ENCODE measurements at regions not wholly inside any gene's neighbourhood (a gene's known extent, or its start where the extent isn't known, plus 50 kb on each side); places are given as distances from the start of the nearest gene placed in this dataset.

GRCh38 chr6:169885131-169885530 is 133.7 kb downstream of the ERMARD start:
- Histone ChIP-seq H3K9me3 (ENCODE audit: control insufficient read depth in 2 of 2, low read length in 2 of 2) (peaks cover 0 to 5% of the 10 kb centered on the region in 2 donors), H3K4me1 (ENCODE audit: control insufficient read depth, insufficient read depth, low read length) (peaks cover 2% of the 10 kb centered on the region), H3K9ac (ENCODE audit: low read length in 2 of 2) (no peak overlapping the region), H3K27ac (ENCODE audit: low read length) (no peak overlapping the region), H3K4me3 (ENCODE audit: low read length in 2 of 2) (no peak overlapping the region), H3K27me3 (ENCODE audit: control insufficient read depth in 1 of 2, insufficient read depth in 2 of 2, low read length in 2 of 2) (peaks cover 0 to 9% of the 10 kb centered on the region in 2 donors), H3K36me3 (ENCODE audit: control insufficient read depth in 2 of 2, insufficient read depth in 2 of 2, low read length in 2 of 2) (no peaks in the 10 kb centered on the region)

GRCh38 chr6:169884158-169884557 is 132.7 kb downstream of the ERMARD start:
- peaks cover 0 to 9% of the 10 kb centered on the region in 2 donors for H3K27me3 ChIP-seq (ENCODE audit: control insufficient read depth in 1 of 2, insufficient read depth in 2 of 2, low read length in 2 of 2)
- H3K27ac ChIP-seq (ENCODE audit: low read length) = no peak overlapping the region
- H3K9me3 ChIP-seq (ENCODE audit: control insufficient read depth in 2 of 2, low read length in 2 of 2) = peaks cover 0 to 5% of the 10 kb centered on the region in 2 donors
- no peaks in the 10 kb centered on the region for H3K4me1 ChIP-seq (ENCODE audit: control insufficient read depth, insufficient read depth, low read length)
- no peak overlapping the region for H3K4me3 ChIP-seq (ENCODE audit: low read length in 2 of 2)
- no peaks in the 10 kb centered on the region for H3K36me3 ChIP-seq (ENCODE audit: control insufficient read depth in 2 of 2, insufficient read depth in 2 of 2, low read length in 2 of 2)
- no peak overlapping the region for H3K9ac ChIP-seq (ENCODE audit: low read length in 2 of 2)

GRCh38 chr6:169883316-169883715 is 131.9 kb downstream of the ERMARD start:
- peaks cover 0 to 11% of the 10 kb centered on the region in 2 donors for H3K27me3 ChIP-seq (ENCODE audit: control insufficient read depth in 1 of 2, insufficient read depth in 2 of 2, low read length in 2 of 2)
- H3K4me1 ChIP-seq (ENCODE audit: control insufficient read depth, insufficient read depth, low read length) = no peaks in the 10 kb centered on the region
- H3K9ac ChIP-seq (ENCODE audit: low read length in 2 of 2) = no peak overlapping the region
- no peak overlapping the region for H3K4me3 ChIP-seq (ENCODE audit: low read length in 2 of 2)
- no peaks in the 10 kb centered on the region for H3K36me3 ChIP-seq (ENCODE audit: control insufficient read depth in 2 of 2, insufficient read depth in 2 of 2, low read length in 2 of 2)
- no peak overlapping the region for H3K27ac ChIP-seq (ENCODE audit: low read length)
- H3K9me3 ChIP-seq (ENCODE audit: control insufficient read depth in 2 of 2, low read length in 2 of 2) = peaks cover 0 to 5% of the 10 kb centered on the region in 2 donors

GRCh38 chr6:169881976-169882375 is 130.6 kb downstream of the ERMARD start:
- no peaks in the 10 kb centered on the region for H3K4me1 ChIP-seq (ENCODE audit: control insufficient read depth, insufficient read depth, low read length)
- no peaks in the 10 kb centered on the region for H3K36me3 ChIP-seq (ENCODE audit: control insufficient read depth in 2 of 2, insufficient read depth in 2 of 2, low read length in 2 of 2)
- H3K9me3 ChIP-seq (ENCODE audit: control insufficient read depth in 2 of 2, low read length in 2 of 2) = peaks cover 0 to 5% of the 10 kb centered on the region in 2 donors
- no peak overlapping the region for H3K4me3 ChIP-seq (ENCODE audit: low read length in 2 of 2)
- no peak overlapping the region for H3K9ac ChIP-seq (ENCODE audit: low read length in 2 of 2)
- H3K27ac ChIP-seq (ENCODE audit: low read length) = no peak overlapping the region
- H3K27me3 ChIP-seq (ENCODE audit: control insufficient read depth in 1 of 2, insufficient read depth in 2 of 2, low read length in 2 of 2) = peaks cover 0 to 11% of the 10 kb centered on the region in 2 donors

GRCh38 chr6:169881398-169881797 is 130.0 kb downstream of the ERMARD start:
- Histone ChIP-seq H3K4me3 (ENCODE audit: low read length in 2 of 2) (no peak overlapping the region), H3K27me3 (ENCODE audit: control insufficient read depth in 1 of 2, insufficient read depth in 2 of 2, low read length in 2 of 2) (peaks cover 0 to 11% of the 10 kb centered on the region in 2 donors), H3K4me1 (ENCODE audit: control insufficient read depth, insufficient read depth, low read length) (no peaks in the 10 kb centered on the region), H3K27ac (ENCODE audit: low read length) (no peak overlapping the region), H3K36me3 (ENCODE audit: control insufficient read depth in 2 of 2, insufficient read depth in 2 of 2, low read length in 2 of 2) (no peaks in the 10 kb centered on the region), H3K9me3 (ENCODE audit: control insufficient read depth in 2 of 2, low read length in 2 of 2) (peaks cover 0 to 5% of the 10 kb centered on the region in 2 donors), H3K9ac (ENCODE audit: low read length in 2 of 2) (no peak overlapping the region)

GRCh38 chr6:169880516-169880915 is 129.1 kb downstream of the ERMARD start:
- Histone ChIP-seq H3K9me3 (ENCODE audit: control insufficient read depth in 2 of 2, low read length in 2 of 2) (peaks cover 0 to 4% of the 10 kb centered on the region in 2 donors), H3K4me3 (ENCODE audit: low read length in 2 of 2) (no peak overlapping the region), H3K4me1 (ENCODE audit: control insufficient read depth, insufficient read depth, low read length) (no peaks in the 10 kb centered on the region), H3K27ac (ENCODE audit: low read length) (no peak overlapping the region), H3K9ac (ENCODE audit: low read length in 2 of 2) (no peak overlapping the region), H3K36me3 (ENCODE audit: control insufficient read depth in 2 of 2, insufficient read depth in 2 of 2, low read length in 2 of 2) (no peaks in the 10 kb centered on the region), H3K27me3 (ENCODE audit: control insufficient read depth in 1 of 2, insufficient read depth in 2 of 2, low read length in 2 of 2) (peaks cover 0 to 11% of the 10 kb centered on the region in 2 donors)

- no peak overlapping the region for H3K9ac ChIP-seq (ENCODE audit: low read length in 2 of 2)
Measured at GRCh38 chr6:169869301-169869700, 117.9 kb downstream of the ERMARD start.

GRCh38 chr6:169868458-169868857 is 117.0 kb downstream of the ERMARD start:
- no peak overlapping the region for H3K9ac ChIP-seq (ENCODE audit: low read length in 2 of 2)
- no peaks in the 10 kb centered on the region for H3K36me3 ChIP-seq (ENCODE audit: control insufficient read depth in 2 of 2, insufficient read depth in 2 of 2, low read length in 2 of 2)
- no peak overlapping the region for H3K4me3 ChIP-seq (ENCODE audit: low read length in 2 of 2)
- peaks cover 3 to 5% of the 10 kb centered on the region in 2 donors for H3K9me3 ChIP-seq (ENCODE audit: control insufficient read depth in 2 of 2, low read length in 2 of 2)
- H3K27me3 ChIP-seq (ENCODE audit: control insufficient read depth in 1 of 2, insufficient read depth in 2 of 2, low read length in 2 of 2) = peaks cover 0 to 2% of the 10 kb centered on the region in 2 donors
- H3K4me1 ChIP-seq (ENCODE audit: control insufficient read depth, insufficient read depth, low read length) = peaks cover 2% of the 10 kb centered on the region
- no peak overlapping the region for H3K27ac ChIP-seq (ENCODE audit: low read length)

More at GRCh38 chr6:169869301-169869700, 117.9 kb downstream of the ERMARD start:
- no peak overlapping the region for H3K4me3 ChIP-seq (ENCODE audit: low read length in 2 of 2)
- H3K27ac ChIP-seq (ENCODE audit: low read length) = no peak overlapping the region
- H3K9me3 ChIP-seq (ENCODE audit: control insufficient read depth in 2 of 2, low read length in 2 of 2) = peaks cover 3 to 5% of the 10 kb centered on the region in 2 donors
- no peaks in the 10 kb centered on the region for H3K36me3 ChIP-seq (ENCODE audit: control insufficient read depth in 2 of 2, insufficient read depth in 2 of 2, low read length in 2 of 2)
- peaks cover 2% of the 10 kb centered on the region for H3K4me1 ChIP-seq (ENCODE audit: control insufficient read depth, insufficient read depth, low read length)
- H3K27me3 ChIP-seq (ENCODE audit: control insufficient read depth in 1 of 2, insufficient read depth in 2 of 2, low read length in 2 of 2) = peaks cover 0 to 2% of the 10 kb centered on the region in 2 donors

GRCh38 chr6:169867751-169868191 is 116.3 kb downstream of the ERMARD start:
- no peak overlapping the region for H3K27ac ChIP-seq (ENCODE audit: low read length)
- H3K9ac ChIP-seq (ENCODE audit: low read length in 2 of 2) = no peak overlapping the region
- H3K9me3 ChIP-seq (ENCODE audit: control insufficient read depth in 2 of 2, low read length in 2 of 2) = peaks cover 3 to 5% of the 10 kb centered on the region in 2 donors
- peaks cover 2% of the 10 kb centered on the region for H3K4me1 ChIP-seq (ENCODE audit: control insufficient read depth, insufficient read depth, low read length)
- peaks cover 0 to 2% of the 10 kb centered on the region in 2 donors for H3K27me3 ChIP-seq (ENCODE audit: control insufficient read depth in 1 of 2, insufficient read depth in 2 of 2, low read length in 2 of 2)
- H3K4me3 ChIP-seq (ENCODE audit: low read length in 2 of 2) = no peak overlapping the region
- no peaks in the 10 kb centered on the region for H3K36me3 ChIP-seq (ENCODE audit: control insufficient read depth in 2 of 2, insufficient read depth in 2 of 2, low read length in 2 of 2)

- Histone ChIP-seq H3K4me3 (ENCODE audit: low read length in 2 of 2) (no peak overlapping the region), H3K27ac (ENCODE audit: low read length) (no peak overlapping the region), H3K9ac (ENCODE audit: low read length in 2 of 2) (no peak overlapping the region), H3K4me1 (ENCODE audit: control insufficient read depth, insufficient read depth, low read length) (peaks cover 6% of the 10 kb centered on the region), H3K9me3 (ENCODE audit: control insufficient read depth in 2 of 2, low read length in 2 of 2) (peaks cover 3 to 5% of the 10 kb centered on the region in 2 donors), H3K27me3 (ENCODE audit: control insufficient read depth in 1 of 2, insufficient read depth in 2 of 2, low read length in 2 of 2) (peaks cover 2 to 3% of the 10 kb centered on the region in 2 donors), H3K36me3 (ENCODE audit: control insufficient read depth in 2 of 2, insufficient read depth in 2 of 2, low read length in 2 of 2) (no peaks in the 10 kb centered on the region)
Measured at GRCh38 chr6:169866668-169867521, 115.5 kb downstream of the ERMARD start.

GRCh38 chr6:169866140-169866534 is 114.7 kb downstream of the ERMARD start:
- no peak overlapping the region for H3K4me3 ChIP-seq (ENCODE audit: low read length in 2 of 2)
- peaks cover 3% of the 10 kb centered on the region in 2 donors for H3K27me3 ChIP-seq (ENCODE audit: control insufficient read depth in 1 of 2, insufficient read depth in 2 of 2, low read length in 2 of 2)
- H3K36me3 ChIP-seq (ENCODE audit: control insufficient read depth in 2 of 2, insufficient read depth in 2 of 2, low read length in 2 of 2) = no peaks in the 10 kb centered on the region
- peaks cover 3 to 5% of the 10 kb centered on the region in 2 donors for H3K9me3 ChIP-seq (ENCODE audit: control insufficient read depth in 2 of 2, low read length in 2 of 2)
- H3K27ac ChIP-seq (ENCODE audit: low read length) = no peak overlapping the region
- peaks cover 12% of the 10 kb centered on the region for H3K4me1 ChIP-seq (ENCODE audit: control insufficient read depth, insufficient read depth, low read length)
- H3K9ac ChIP-seq (ENCODE audit: low read length in 2 of 2) = no peak overlapping the region
